ENCODE measurements at regions not wholly inside any gene's neighbourhood (a gene's known extent, or its start where the extent isn't known, plus 50 kb on each side); places are given as distances from the start of the nearest gene placed in this dataset.
"Not testable (repeated sequence)": the region's sequence is repeated elsewhere in the genome, so short reads cannot be mapped to it uniquely, and the experiment has no call there.

GRCh38 chr2:239594772-239595608, 194.2 kb upstream of the HDAC4 start:
- no peak for DNase-seq

- no peak for DNase-seq
Measured at GRCh38 chr2:239594019-239594771, 193.4 kb upstream of the HDAC4 start.

- no peak for DNase-seq
Measured at GRCh38 chr2:239593455-239593854, 192.6 kb upstream of the HDAC4 start.

- not testable (repeated sequence) for DNase-seq
Measured at GRCh38 chr2:239592629-239593290, 191.9 kb upstream of the HDAC4 start.

GRCh38 chr2:239590995-239591915, 190.4 kb upstream of the HDAC4 start:
- DNase-seq, result no peak

- DNase-seq, result no peak
Measured at GRCh38 chr2:239590276-239590675, 189.5 kb upstream of the HDAC4 start.

GRCh38 chr2:239589833-239590232, 189.0 kb upstream of the HDAC4 start:
- DNase-seq, result no peak

GRCh38 chr2:239589270-239589825, 188.5 kb upstream of the HDAC4 start:
- DNase-seq, result no peak

GRCh38 chr2:239588451-239589269, 187.8 kb upstream of the HDAC4 start:
- DNase-seq, result no peak

GRCh38 chr2:239587841-239588240, 187.0 kb upstream of the HDAC4 start:
- no peak for DNase-seq

- no peak for DNase-seq
Measured at GRCh38 chr2:239587311-239587731, 186.5 kb upstream of the HDAC4 start.

GRCh38 chr2:239586651-239587310, 186.0 kb upstream of the HDAC4 start:
- DNase-seq, result no peak

- DNase-seq, result no peak
Measured at GRCh38 chr2:239585422-239585821, 184.6 kb upstream of the HDAC4 start.

GRCh38 chr2:239584986-239585385, 184.2 kb upstream of the HDAC4 start:
- no peak for DNase-seq

- DNase-seq, result no peak
Measured at GRCh38 chr2:239583879-239584859, 183.3 kb upstream of the HDAC4 start.

- DNase-seq, result no peak
Measured at GRCh38 chr2:239583171-239583878, 182.5 kb upstream of the HDAC4 start.

- no peak for DNase-seq
Measured at GRCh38 chr2:239582476-239582875, 181.7 kb upstream of the HDAC4 start.

GRCh38 chr2:239581352-239581901, 180.6 kb upstream of the HDAC4 start:
- DNase-seq, result no peak

- DNase-seq, result no peak
Measured at GRCh38 chr2:239580199-239580527, 179.3 kb upstream of the HDAC4 start.

Measured in activated CD4-positive, alpha-beta T cell treated with anti-CD3 and anti-CD28 coated beads, Interleukin-2, amount 50 U/mL, for 16 hours (primary cell).